Smooth muscle cell (in vitro differentiated cells): ENCODE measurements at regions not wholly inside any gene's neighbourhood (a gene's known extent, or its start where the extent isn't known, plus 50 kb on each side); places are given as distances from the start of the nearest gene placed in this dataset.

Experiments used
- DNase-seq: peaks from one replicate; lab custom pipeline; 2025; ENCODE audit not compliant: unreplicated experiment; lab: John Stamatoyannopoulos, UW
- H2AFZ ChIP-seq: fragments of 200-600 bp; sonication (generic); 2 replicates; pipeline ENCODE4 v1.6.0; 2016; ENCODE audit warnings: antibody characterized with exemption, low read depth, mild to moderate bottlenecking
- H3F3A ChIP-seq: fragments of 200-600 bp; sonication (generic); 2 replicates; pipeline ENCODE4 v1.6.0; 2017; ENCODE audit warnings: antibody characterized with exemption, low read depth
- H3K27ac ChIP-seq: fragments of 200-600 bp; sonication (generic); 2 replicates; pipeline ENCODE4 v1.5.1; 2016; ENCODE audit warnings: low read depth, mild to moderate bottlenecking
- H3K27me3 ChIP-seq: fragments of 200-600 bp; sonication (generic); 2 replicates; pipeline ENCODE4 v1.6.1; 2016; ENCODE audit warnings: low read depth, mild to moderate bottlenecking
- H3K36me3 ChIP-seq: fragments of 200-600 bp; sonication (generic); 2 replicates; pipeline ENCODE4 v1.5.1; 2016; ENCODE audit warnings: low read depth
- H3K4me1 ChIP-seq: fragments of 200-600 bp; sonication (generic); 2 replicates; pipeline ENCODE4 v1.5.1; 2016; ENCODE audit warnings: low read depth
- H3K4me2 ChIP-seq: fragments of 200-600 bp; sonication (generic); 2 replicates; pipeline ENCODE4 v1.6.0; 2016; ENCODE audit warnings: mild to moderate bottlenecking
- H3K4me3 ChIP-seq: fragments of 200-600 bp; sonication (generic); 2 replicates; pipeline ENCODE4 v1.5.1; 2016; ENCODE audit warnings: mild to moderate bottlenecking
- H3K79me2 ChIP-seq: fragments of 200-600 bp; sonication (generic); 2 replicates; pipeline ENCODE4 v1.6.0; 2016; ENCODE audit warnings: low read depth, mild to moderate bottlenecking
- H3K9ac ChIP-seq: fragments of 200-600 bp; sonication (generic); 2 replicates; pipeline ENCODE4 v1.6.0; 2016; ENCODE audit warnings: low read depth
- H3K9me3 ChIP-seq: fragments of 200-600 bp; sonication (generic); replicated peaks from 2 replicates; pipeline ENCODE4 v1.5.1; 2016; ENCODE audit warnings: low read depth
- H4K20me1 ChIP-seq: fragments of 200-600 bp; sonication (generic); 2 replicates; pipeline ENCODE4 v1.6.0; 2016; ENCODE audit warnings: low read depth
- WGBS: methylation state at CpG from one replicate; pipeline ENCODE4 v1.1.7; 2016; ENCODE audit warnings: low lambda C conversion rate; 5-methylcytosine and 5-hydroxymethylcytosine counted together
- TF ChIP-seq, protein P1 (sequence below): fragments of 200-600 bp; sonication (generic); IDR thresholded peaks from 2 replicates; pipeline ENCODE4 v1.5.1; 2017; ENCODE audit warnings: borderline replicate concordance, mild to moderate bottlenecking, antibody characterized with exemption; ENCODE audit not compliant: insufficient read depth, poor library complexity, severe bottlenecking

DNA sequence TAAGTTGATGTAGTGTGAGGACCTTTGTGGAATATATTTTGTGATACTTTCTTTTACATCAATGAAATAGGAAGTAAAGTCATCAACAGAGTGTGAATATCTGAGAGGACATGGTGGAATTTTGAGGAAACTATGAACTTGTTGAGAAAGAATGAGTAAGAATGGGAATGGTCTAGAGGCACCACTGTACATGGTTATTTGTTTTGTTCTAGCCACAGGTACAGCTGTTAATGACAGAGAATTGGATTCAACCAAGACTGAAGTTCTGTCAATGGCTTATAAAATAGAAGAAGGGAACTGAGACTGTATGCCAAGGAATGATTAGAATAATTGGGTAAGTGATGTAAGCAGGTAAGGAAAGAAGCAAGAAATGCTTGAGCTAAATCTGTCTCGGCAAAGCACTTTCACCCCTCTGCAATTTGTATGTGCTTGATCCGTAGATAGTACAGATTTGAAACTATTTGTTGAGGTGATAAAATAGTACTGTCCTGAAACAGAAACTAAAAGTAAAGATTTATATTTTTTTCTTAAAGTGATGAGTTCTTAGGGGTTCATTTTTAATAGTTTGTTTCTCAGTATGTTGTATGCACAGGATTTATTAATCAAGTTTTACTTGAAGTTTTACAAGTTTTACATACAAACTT, 468.8 kb upstream of the SMC2 start:
- Histone ChIP-seq H3F3A (no peaks in the 10 kb centered on the region), H3K9me3 (no peaks in the 10 kb centered on the region), H3K4me3 (no peak overlapping the region), H3K27ac (no peak overlapping the region), H3K79me2 (no peaks in the 10 kb centered on the region), H3K9ac (no peak overlapping the region), H3K27me3 (no peaks in the 10 kb centered on the region), H2AFZ (no peak overlapping the region), H3K4me1 (no peaks in the 10 kb centered on the region), H3K4me2 (no peak overlapping the region), H4K20me1 (no peaks in the 10 kb centered on the region), H3K36me3 (no peaks in the 10 kb centered on the region)
- TF ChIP-seq, protein P1, sequence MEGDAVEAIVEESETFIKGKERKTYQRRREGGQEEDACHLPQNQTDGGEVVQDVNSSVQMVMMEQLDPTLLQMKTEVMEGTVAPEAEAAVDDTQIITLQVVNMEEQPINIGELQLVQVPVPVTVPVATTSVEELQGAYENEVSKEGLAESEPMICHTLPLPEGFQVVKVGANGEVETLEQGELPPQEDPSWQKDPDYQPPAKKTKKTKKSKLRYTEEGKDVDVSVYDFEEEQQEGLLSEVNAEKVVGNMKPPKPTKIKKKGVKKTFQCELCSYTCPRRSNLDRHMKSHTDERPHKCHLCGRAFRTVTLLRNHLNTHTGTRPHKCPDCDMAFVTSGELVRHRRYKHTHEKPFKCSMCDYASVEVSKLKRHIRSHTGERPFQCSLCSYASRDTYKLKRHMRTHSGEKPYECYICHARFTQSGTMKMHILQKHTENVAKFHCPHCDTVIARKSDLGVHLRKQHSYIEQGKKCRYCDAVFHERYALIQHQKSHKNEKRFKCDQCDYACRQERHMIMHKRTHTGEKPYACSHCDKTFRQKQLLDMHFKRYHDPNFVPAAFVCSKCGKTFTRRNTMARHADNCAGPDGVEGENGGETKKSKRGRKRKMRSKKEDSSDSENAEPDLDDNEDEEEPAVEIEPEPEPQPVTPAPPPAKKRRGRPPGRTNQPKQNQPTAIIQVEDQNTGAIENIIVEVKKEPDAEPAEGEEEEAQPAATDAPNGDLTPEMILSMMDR, result no peak
- 94% methylated on average over 2 of the region's 2 CpGs for WGBS
- DNase-seq, result no peak

DNA sequence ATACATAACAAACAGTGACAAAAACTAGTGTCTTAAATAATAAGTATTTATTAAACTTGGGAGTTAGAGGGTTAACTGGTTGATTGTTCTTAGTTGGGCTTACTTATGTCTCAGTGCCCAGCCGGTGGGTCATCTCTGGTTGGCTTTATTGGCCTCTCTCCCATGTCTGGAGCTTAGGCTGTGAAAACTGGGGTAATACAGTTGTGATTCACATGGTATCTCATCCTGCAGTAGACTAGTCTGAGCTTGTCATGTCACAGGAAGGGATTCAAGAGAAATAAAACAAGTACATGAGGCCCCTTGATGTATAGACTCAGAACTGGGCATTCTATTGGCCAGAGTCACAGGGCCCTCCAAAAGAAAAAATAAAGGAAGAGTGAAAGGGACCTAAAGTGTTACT, 466.4 kb upstream of the SMC2 start:
- Histone ChIP-seq H3K9me3 (no peaks in the 10 kb centered on the region), H3K27ac (no peak overlapping the region), H2AFZ (no peak overlapping the region), H3K4me1 (no peaks in the 10 kb centered on the region), H3K27me3 (no peaks in the 10 kb centered on the region), H3K36me3 (no peaks in the 10 kb centered on the region), H3K4me3 (no peak overlapping the region), H3K9ac (no peak overlapping the region), H3K4me2 (no peak overlapping the region), H4K20me1 (no peaks in the 10 kb centered on the region), H3K79me2 (no peaks in the 10 kb centered on the region), H3F3A (no peaks in the 10 kb centered on the region)
- 28% methylated on average over 1 of the region's 1 CpG for WGBS
- TF ChIP-seq, protein P1, result no peak
- no peak for DNase-seq

DNA sequence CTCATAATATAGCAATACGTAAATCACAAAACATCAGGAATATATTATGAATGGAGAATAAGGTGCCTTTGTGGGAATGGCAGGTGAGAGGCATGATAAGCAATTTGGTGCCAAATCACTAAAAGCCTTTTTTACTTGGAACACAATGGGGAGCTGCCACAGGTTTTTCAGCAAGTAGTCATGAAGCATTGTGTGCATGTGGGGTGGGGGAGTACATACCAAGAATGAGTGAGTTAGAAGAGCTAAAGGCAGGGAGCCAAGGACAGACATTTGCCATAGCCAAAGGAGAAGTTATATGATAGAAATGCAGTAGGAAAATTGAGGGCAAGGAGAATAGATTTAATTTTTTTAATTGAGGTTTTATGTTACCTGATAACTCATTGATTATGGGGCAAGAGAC, 445.0 kb upstream of the SMC2 start:
- Histone ChIP-seq H3K27me3 (no peaks in the 10 kb centered on the region), H2AFZ (no peak overlapping the region), H4K20me1 (no peaks in the 10 kb centered on the region), H3K36me3 (no peaks in the 10 kb centered on the region), H3F3A (no peaks in the 10 kb centered on the region), H3K79me2 (no peaks in the 10 kb centered on the region), H3K4me2 (no peak overlapping the region), H3K4me1 (no peaks in the 10 kb centered on the region), H3K27ac (no peak overlapping the region), H3K4me3 (no peak overlapping the region), H3K9me3 (no peaks in the 10 kb centered on the region), H3K9ac (no peak overlapping the region)
- TF ChIP-seq, protein P1, result no peak
- DNase-seq, result no peak
- 88% methylated on average over 1 of the region's 1 CpG for WGBS

DNA sequence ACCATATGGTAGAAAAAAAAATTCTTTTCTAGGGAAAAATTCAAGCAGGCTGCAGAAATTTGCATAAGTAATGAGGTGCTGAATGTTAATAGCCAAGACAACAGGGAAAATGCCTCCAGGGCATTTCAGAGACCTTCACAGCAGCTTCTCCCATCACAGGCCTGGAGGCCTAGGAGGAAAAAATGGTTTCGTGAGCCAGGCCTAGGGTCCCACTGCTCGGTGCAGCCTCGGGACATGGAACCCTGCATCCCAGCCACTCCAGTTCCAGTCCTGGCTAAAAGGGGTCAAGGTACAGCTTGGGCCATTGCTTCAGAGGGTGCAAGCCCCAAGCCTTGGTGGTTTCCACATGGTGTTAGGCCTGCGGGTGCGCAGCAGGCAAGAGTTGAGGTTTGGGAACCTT, 436.0 kb upstream of the SMC2 start:
- no peak overlapping the region for H3K27ac ChIP-seq
- H3F3A ChIP-seq, result no peaks in the 10 kb centered on the region
- no peaks in the 10 kb centered on the region for H3K27me3 ChIP-seq
- no peak overlapping the region for H3K4me3 ChIP-seq
- H3K4me2 ChIP-seq, result no peak overlapping the region
- H4K20me1 ChIP-seq, result no peaks in the 10 kb centered on the region
- no peak for DNase-seq
- H3K9me3 ChIP-seq, result no peaks in the 10 kb centered on the region
- H2AFZ ChIP-seq, result no peak overlapping the region
- no peaks in the 10 kb centered on the region for H3K79me2 ChIP-seq
- TF ChIP-seq, protein P1, result no peak
- H3K4me1 ChIP-seq, result no peaks in the 10 kb centered on the region
- no peaks in the 10 kb centered on the region for H3K36me3 ChIP-seq
- H3K9ac ChIP-seq, result no peak overlapping the region
- 89% methylated on average over 5 of the region's 5 CpGs for WGBS
